ENCODE measurements at regions not wholly inside any gene's neighbourhood (a gene's known extent, or its start where the extent isn't known, plus 50 kb on each side); places are given as distances from the start of the nearest gene placed in this dataset.
"Not testable (repeated sequence)": the region's sequence is repeated elsewhere in the genome, so short reads cannot be mapped to it uniquely, and the experiment has no call there.

DNA sequence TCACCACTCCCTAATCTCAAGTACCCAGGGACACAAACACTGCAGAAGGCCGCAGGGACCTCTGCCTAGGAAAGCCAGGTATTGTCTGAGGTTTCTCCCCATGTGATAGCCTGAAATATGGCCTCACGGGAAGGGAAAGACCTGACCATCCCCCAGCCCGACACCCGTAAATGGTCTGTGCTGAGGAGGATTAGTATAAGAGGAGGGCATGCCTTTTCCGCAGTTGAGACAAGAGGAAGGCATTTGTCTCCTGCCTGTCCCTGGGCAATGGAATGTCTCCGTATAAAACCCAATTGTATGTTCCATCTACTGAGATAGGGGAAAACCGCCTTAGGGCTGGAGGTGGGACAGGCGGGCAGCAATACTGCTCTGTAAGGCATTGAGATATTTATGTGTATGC lies 1082.1 kb downstream of the UQCRFS1 start:
- TF ChIP-seq, protein P1, sequence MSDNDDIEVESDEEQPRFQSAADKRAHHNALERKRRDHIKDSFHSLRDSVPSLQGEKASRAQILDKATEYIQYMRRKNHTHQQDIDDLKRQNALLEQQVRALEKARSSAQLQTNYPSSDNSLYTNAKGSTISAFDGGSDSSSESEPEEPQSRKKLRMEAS (IDR thresholded peaks at IDR 0.05; ENCODE audit: low read depth, low read length) = not testable (repeated sequence)
- TF ChIP-seq POLR2A (IDR thresholded peaks at IDR 0.05; ENCODE audit: extremely low read depth, insufficient read length) = not testable (repeated sequence)
